Nucleus accumbens (tissue), 56 donors: ENCODE measurements at regions not wholly inside any gene's neighbourhood (a gene's known extent, or its start where the extent isn't known, plus 50 kb on each side); places are given as distances from the start of the nearest gene placed in this dataset.

ENCODE experiments used
- DNase-seq, 56 donors: peaks; one replicate each; lab custom pipeline; 2025; lab: John Stamatoyannopoulos, UW

GRCh38 chr5:167894631-167895472 is 396.6 kb upstream of the WWC1 start:
- no peak for DNase-seq

- no peak for DNase-seq
These were observed 395.4 kb upstream of the WWC1 start for GRCh38 chr5:167895899-167896659.

DNA sequence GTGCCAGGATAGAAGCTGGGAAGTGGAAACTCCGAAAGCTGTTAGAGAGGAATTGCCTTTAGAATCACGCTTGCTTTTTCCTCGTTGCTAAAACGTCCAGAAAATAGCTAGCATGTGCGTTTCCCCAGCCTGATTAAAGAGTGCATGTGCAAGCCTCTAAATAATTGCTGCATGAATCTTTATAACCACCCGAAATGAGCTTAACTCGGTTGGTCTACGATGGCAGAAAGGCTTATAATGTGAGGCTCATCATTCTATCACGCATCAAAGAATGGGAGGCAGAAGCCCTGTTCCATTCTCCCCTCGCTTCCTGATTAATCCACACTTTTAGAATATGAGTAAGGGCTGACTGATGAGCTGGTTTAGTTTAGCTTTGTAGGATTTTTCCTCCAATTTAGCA is 394.6 kb upstream of the WWC1 start:
- no peak for DNase-seq

GRCh38 chr5:167897371-167897770 is 394.1 kb upstream of the WWC1 start:
- no peak for DNase-seq

DNA sequence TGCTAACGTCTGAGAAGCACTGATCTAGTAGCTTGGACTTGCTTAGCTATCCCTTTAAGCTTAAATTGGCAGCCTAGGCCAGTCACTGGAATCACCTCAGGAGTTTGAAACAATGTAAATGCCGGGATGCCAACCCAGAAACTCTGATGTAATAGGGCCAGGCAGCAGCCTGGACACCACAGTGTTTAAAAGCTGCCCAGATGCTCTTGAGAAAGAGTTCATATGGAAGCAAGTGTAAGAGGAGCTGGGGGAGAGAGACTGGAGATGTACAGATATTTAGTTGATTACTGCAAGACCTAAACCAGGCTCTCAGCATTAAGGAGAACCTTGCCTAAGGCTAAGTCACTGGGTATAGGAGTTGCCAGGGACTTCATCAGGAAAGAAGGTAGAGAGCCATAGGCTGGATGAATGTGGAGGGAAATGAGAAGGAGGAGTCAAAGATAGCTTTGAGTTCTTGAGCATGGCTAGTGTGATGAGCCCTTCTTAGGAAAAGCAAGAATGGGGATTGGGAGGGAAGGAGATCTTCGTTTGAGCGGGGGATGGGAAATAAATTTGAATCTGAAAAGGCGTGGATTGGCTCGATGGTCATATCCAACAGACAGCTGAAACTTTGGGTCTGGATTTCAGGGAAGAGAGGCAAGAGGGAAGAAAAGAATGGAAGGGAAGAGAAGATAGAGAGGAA is 392.9 kb upstream of the WWC1 start:
- no peak for DNase-seq

DNA sequence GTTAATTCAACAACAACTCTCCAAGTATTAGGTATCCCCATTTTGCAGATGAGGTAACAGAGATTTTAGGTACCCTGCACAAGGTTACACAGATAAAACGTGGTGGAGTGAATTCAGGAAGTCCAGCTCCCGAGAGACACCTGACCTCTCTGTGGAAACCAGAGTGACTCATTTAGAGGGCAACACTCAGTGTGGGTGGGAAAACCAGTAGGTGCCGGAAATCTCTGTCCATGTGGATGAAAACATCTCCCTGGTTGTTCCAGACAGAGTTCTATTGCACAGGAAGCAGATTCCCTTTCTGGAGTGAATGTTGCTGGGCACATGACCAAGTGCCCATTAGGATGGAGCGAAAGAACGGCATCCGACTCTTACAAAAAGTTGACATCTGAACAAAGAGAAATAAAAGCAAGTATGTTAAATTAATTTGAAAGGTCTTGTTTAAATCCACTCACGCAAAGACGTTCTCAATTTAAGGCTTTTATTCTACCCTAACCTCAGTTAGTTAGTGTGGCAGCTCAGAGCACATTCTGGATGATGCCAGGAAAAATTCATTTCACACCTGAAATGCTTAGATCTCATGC is 391.9 kb upstream of the WWC1 start:
- DNase-seq, result no peak

DNA sequence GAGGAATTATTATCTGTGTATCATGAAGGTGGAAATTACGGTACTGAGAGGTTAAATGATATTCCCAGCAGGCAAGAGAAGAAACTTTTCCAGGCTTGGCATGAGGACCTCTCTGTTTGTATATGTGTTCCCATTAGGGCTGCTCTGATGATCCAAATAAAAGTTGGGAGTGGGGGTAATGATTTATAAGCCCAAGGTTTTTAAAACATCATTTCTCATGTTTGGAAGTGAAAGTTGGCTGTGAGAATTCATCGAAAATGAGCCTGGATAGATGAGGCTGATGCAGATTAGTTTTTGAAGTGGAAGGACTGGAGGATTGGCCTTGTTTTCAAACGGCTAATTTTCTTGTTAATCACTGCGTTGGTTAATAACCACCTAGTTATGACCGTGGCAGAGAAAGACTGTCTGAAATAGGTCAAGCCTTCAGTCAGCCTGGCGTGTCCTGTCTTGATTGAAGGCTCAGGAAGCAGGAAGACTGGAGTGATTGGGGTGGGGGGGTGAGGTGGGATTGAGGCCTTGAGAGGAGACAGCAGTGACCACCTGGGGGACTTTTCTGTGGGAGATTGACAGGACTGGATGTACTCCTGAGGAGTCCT is 391.0 kb upstream of the WWC1 start:
- DNase-seq, result no peak

DNA sequence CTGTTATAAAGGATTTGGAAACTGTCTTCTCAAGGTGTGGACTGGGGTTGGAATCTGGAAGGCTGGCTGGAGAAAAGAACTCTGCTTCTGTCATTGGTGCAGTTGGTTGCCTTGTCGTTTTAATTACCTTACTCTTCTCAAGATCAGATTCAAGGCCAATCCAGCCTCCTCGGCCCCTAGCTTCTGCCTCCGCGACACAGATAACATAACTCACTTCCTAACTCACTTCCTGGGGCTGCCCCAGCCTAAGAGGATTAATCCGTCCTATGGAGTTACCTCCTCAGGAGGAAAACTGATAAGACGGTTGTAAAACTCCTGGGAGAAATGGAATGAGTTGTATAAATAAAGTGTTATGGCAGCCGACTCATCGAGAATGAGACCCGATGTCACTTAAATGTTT is 389.1 kb upstream of the WWC1 start:
- DNase-seq, result no peak

DNA sequence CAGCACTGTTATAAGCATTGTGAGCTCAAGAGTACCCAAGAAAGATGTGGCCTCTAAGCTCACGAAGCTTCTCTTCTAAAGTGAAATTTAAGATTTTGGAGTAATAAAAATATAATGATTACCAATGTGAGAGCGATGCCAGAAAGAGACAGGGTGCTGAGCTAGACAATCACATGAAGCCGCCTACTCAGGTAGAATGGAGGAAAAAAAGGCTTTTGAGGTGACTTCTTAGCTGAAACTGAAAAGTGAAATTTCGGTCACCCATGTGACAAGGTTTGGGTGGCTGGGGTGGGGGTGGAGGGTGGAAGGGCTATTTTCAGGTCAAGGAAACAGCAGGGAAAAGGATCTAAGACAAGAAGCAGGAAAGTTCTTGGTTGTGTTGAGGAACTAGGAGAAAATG is 388.2 kb upstream of the WWC1 start:
- no peak for DNase-seq

DNA sequence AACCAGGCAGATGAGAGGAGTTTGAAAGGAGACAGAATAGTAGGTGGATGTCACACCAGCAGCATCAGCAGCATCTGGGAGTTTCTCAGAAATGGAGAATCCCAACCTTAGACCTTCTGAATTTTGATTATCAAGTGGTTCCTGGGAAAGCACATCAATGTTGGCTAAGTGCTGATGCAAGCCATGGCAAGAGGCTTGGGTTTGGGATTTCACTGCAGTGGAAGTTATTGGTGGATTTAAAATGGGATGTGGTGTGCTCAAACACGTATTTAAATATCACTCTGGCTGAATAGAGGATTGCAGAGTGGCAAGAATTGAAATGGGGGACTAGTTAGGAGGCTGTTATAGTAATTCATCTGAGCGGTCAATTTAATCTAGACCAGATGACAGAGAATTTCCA is 387.8 kb upstream of the WWC1 start:
- DNase-seq, result no peak

DNA sequence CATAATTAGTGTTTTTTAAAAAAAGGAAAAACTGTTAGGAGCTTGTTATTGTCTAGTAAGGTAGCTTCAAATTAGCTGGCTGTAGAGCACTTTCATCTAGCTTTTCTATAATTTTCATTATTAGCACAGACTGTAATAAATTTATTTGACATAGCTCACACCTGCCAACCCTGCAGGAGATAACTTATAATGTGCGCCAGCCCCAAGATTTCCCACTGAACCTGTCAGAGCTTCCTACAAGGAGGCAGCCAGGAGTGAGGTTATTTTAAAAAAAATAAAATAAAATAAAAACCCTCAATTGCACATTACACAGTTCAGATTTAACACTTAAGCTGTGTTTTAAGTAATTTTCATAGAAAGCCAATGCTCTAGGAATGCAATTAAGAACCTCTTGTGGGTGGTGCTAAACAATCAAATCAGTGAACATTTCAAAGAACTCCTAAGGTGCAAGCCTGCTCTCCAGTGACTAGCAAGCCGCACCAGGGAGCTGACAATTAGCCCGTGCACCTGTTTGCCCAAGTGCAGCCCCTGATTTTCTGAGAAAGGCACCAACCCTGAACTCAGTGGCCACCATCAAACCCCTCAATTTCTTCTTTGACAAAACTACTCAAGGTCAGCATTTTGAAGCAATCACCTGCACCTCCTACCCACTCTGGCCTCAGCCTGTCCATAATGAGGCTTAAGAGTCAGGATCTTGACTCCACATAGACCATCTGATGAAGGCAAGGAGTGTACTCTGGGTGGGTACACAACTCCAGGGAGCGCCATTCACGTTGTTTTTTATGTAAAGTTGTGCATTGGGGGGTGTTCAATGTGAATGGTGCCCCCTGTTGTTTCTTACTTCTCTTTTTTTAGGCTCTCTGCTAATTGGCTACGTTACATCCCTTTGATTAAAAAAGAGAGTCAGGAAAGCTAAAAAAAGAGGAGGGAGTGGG is 385.3 kb upstream of the WWC1 start:
- peak in 1 of 56 donors; percentile 21 for DNase-seq

- DNase-seq, result no peak
These were observed 382.8 kb upstream of the WWC1 start for GRCh38 chr5:167908606-167909005.

DNA sequence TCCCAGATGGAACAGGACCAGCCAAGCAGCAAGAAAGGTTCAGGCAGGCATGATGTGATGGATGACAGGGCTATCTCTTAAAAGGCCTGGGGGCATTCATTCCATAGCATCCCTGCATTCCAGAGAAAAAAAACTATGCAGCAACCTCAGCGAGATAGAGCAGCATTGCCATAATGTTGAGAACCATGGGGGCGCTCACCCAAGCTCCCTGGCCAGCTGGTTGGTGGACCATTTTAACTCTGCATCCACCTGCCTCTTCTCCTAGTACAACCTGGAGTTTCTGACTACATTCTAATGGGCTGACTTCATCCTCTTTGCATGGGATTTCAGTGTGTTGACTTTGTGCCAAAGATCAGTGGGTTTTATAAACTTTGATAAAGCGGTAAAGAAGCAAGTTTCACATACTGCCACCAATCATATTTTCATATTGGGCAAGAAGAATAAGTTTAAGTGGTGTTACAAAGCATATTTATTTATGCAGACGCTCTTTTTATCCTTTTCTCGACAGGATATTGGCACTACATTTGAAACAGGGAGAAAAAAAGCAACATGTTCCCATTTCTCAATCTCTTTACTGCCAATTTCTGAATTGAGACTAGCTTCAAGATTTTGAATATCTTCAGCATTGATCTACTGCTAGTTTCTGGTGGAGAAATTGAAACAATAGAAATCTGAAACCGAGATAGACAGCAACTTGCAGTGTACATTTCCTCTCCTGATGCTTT is 378.3 kb upstream of the WWC1 start:
- DNase-seq, result no peak

DNA sequence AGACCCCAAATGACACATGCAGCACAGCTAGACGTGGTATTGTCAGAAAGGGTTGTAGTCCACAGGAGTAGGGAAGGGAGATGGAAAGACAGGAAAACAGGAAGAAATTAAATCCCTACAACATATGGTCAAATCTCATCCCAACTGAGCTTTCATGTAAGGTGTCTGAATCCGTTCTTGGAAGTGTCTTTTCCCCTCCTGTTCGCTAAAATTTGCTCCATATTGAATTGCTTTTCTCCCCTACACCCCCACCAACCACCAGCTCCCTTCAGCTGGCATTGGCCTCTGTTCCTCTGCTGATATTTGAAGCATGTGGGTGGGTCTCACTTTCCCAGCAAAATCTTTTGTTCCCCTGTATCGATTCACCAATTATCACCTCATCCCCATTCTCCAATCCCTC is 376.2 kb upstream of the WWC1 start:
- DNase-seq, result no peak

GRCh38 chr5:167916261-167916691 is 375.2 kb upstream of the WWC1 start:
- no peak for DNase-seq

DNA sequence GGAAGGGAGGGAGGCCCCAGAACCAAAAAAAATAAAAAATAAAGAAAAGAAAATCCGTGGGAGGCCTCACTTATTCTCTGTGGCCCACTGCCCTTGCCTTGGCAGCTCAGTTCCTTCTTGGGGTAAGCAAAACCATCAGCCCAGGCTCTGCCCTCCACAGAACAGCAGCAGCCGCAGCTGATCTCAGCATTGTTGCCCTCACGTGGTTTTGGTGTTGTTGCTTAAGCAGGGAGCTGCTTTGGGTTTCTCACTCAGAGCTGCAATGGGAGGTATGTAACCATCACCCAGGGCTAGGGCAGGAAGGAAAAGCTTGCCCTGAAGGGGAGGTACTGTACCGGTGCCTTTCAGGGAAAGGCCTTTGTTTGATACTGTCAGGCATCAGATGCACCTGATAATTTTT is 374.7 kb upstream of the WWC1 start:
- peak in 3 of 56 donors; percentile 1 to 7 (median 6) for DNase-seq

DNA sequence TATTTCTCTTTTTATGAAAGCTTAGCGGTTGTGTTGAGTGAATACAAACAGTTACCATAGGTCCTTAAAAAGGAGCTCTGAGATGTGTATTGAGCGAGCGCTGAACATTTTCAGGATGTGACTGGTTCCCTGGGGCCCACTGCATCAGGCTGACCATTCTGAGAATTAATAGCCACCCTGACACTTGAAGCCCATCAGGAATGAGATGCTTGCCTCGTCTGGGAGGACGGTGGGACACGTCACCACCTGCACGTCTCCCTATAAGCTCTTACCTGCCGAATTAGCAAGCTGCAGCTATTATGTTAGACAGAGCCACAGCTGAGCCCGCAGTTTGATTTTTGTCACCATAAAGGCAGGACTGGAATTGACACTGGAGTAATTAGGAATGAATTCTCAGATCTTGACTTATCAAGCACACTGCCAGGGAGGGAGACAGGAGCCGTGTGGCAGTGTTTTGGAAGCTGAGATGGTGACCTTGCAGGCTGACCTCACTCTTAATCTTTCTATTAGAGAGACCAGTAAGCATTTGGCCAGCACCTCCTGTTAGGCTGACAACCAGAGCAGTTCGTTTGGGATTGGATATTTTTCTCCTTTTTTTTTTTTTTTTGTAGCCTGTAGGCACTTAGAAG is 373.1 kb upstream of the WWC1 start:
- no peak for DNase-seq

- DNase-seq, result no peak
These were observed 372.5 kb upstream of the WWC1 start for GRCh38 chr5:167918813-167919483.
